K562 (cell line): ENCODE measurements at regions not wholly inside any gene's neighbourhood (a gene's known extent, or its start where the extent isn't known, plus 50 kb on each side); places are given as distances from the start of the nearest gene placed in this dataset.

ENCODE experiments used
- ATAC-seq: fragments of 200-7000 bp; cut with Tn5 transposase; 3 replicates; pipeline ENCODE4 v1.9.1; 2020; ENCODE audit warnings: moderate library complexity
- BruUV-seq: library from RNA; stranded (reverse); fragments of 400-500 nt; replicated peaks from 2 replicates; lab custom pipeline; 2021; lab: Mats Ljungman, UMichigan
- CTCF ChIA-PET: fragments of 300-600 bp; formaldehyde crosslinking; extraction: SDS; loops from one replicate; lab custom pipeline; 2021; ENCODE audit warnings: low intra/inter-chr PET ratio; lab: Yijun Ruan, JAX
- POLR2A ChIA-PET: fragments of 300-600, 350-650 bp; sonication (Branson Sonifier 250); formaldehyde crosslinking; extraction: SDS; loops from one replicate; lab custom pipeline; 2021; ENCODE audit warnings: antibody characterized with exemption, inconsistent platforms; lab: Yijun Ruan, JAX
- DNase-seq, 4 experiments: peaks; one replicate each; pipeline versions ENCODE4 v3.0.0 to v3.0.0-alpha.2; 2011 to 2018; ENCODE audit warnings: low spot score in 3 of 4, mixed read lengths in 3 of 4; ENCODE audit errors: extremely low read depth in 1 of 4
- FAIRE-seq: peaks from 2 replicates; lab custom pipeline; 2011; peaks lifted over from hg19 to GRCh38; lab: Jason Lieb, UNC
- H2AFZ ChIP-seq: 2 replicates; pipeline ENCODE4 v1.6.0; 2011; ENCODE audit warnings: low read depth, low read length, control low read depth, inconsistent platforms
- H3K27ac ChIP-seq: fragments of 200-600 bp; 3 replicates; pipeline ENCODE4 v1.8.0; 2011; ENCODE audit warnings: low read depth, mild to moderate bottlenecking, control low read depth, inconsistent platforms, low read length, moderate library complexity, mixed read lengths; ENCODE audit errors: extremely low read depth
- H3K27me3 ChIP-seq, 2 experiments: fragments of 300-600 bp in 1 of 2; 2 replicates in 1 of 2; 3 replicates in 1 of 2; pipeline versions ENCODE4 v1.6.0 to v1.8.0; 2011; ENCODE audit warnings: inconsistent platforms in 2 of 2, low read length in 2 of 2, mild to moderate bottlenecking in 1 of 2, mixed read lengths in 1 of 2, moderate library complexity in 1 of 2; ENCODE audit not compliant: control insufficient read depth in 2 of 2, insufficient read depth in 2 of 2
- H3K36me3 ChIP-seq: fragments of 300-600 bp; 3 replicates; pipeline ENCODE4 v1.8.0; 2011; ENCODE audit warnings: mild to moderate bottlenecking, low read length, inconsistent platforms; ENCODE audit not compliant: control insufficient read depth, insufficient read depth
- H3K4me1 ChIP-seq, 2 experiments: fragments of 200-600 bp in 1 of 2; replicated peaks in 1 of 2; 2 replicates in 1 of 2; 3 replicates in 1 of 2; pipeline versions ENCODE4 v1.5.1 to v1.8.0; 2011; ENCODE audit warnings: inconsistent platforms in 2 of 2, low read length in 2 of 2, mild to moderate bottlenecking in 1 of 2, mixed read lengths in 1 of 2, moderate library complexity in 1 of 2; ENCODE audit not compliant: control insufficient read depth in 2 of 2, insufficient read depth in 2 of 2
- H3K4me2 ChIP-seq: 2 replicates; pipeline ENCODE4 v1.6.1; 2011; ENCODE audit warnings: low read length, control low read depth, inconsistent platforms, mixed read lengths; ENCODE audit not compliant: insufficient read depth
- H3K4me3 ChIP-seq: fragments of 200-600 bp; sonication (generic), shearing (Covaris generic); 2 replicates; pipeline ENCODE4 v1.5.1; 2016; ENCODE audit warnings: control low read depth, inconsistent platforms
- H3K79me2 ChIP-seq: fragments of 200-600 bp; 3 replicates; pipeline ENCODE4 v1.8.0; 2011; ENCODE audit warnings: low read length, inconsistent platforms; ENCODE audit not compliant: control insufficient read depth, insufficient read depth
- H3K9ac ChIP-seq, 2 experiments: 2 replicates each; pipeline versions ENCODE4 v1.6.0 to v1.6.1; 2011; ENCODE audit warnings: low read depth in 2 of 2, low read length in 2 of 2, control low read depth in 1 of 2, inconsistent platforms in 1 of 2, mild to moderate bottlenecking in 1 of 2, mixed read lengths in 1 of 2; ENCODE audit not compliant: insufficient read depth in 1 of 2
- H3K9me1 ChIP-seq: one replicate; pipeline ENCODE4 v1.6.0; 2011; ENCODE audit warnings: inconsistent platforms, mild to moderate bottlenecking, low read length, moderate library complexity; ENCODE audit not compliant: control insufficient read depth, insufficient read depth
- H3K9me3 ChIP-seq: replicated peaks from 2 replicates; pipeline ENCODE4 v1.5.1; 2011; ENCODE audit warnings: low read depth, low read length, inconsistent platforms; ENCODE audit not compliant: control insufficient read depth, insufficient read depth
- H4K20me1 ChIP-seq: replicated peaks from 2 replicates; pipeline ENCODE4 v1.6.1; 2011; ENCODE audit warnings: low read length, inconsistent platforms, mixed read lengths; ENCODE audit not compliant: control insufficient read depth, insufficient read depth
- BRD4 ChIP-seq: fragments of 200-600 bp; sonication (generic); IDR thresholded peaks from 2 replicates; pipeline ENCODE4 v1.6.1; 2017; ENCODE audit warnings: inconsistent platforms
- EHMT2 ChIP-seq: fragments of 450-650 bp; IDR thresholded peaks from 2 replicates; pipeline ENCODE4 v1.6.1; 2018; ENCODE audit warnings: antibody characterized with exemption
- EWSR1 ChIP-seq: fragments of 450-650 bp; IDR thresholded peaks from 2 replicates; pipeline ENCODE4 v1.6.1; 2018; ENCODE audit warnings: borderline replicate concordance, mild to moderate bottlenecking, low read depth, moderate library complexity; ENCODE audit not compliant: partially characterized antibody
- NFRKB ChIP-seq: fragments of 450-650 bp; IDR thresholded peaks from 2 replicates; pipeline ENCODE4 v1.6.1; 2016; ENCODE audit warnings: low read depth
- POLR2B ChIP-seq: fragments of 450-650 bp; IDR thresholded peaks from 2 replicates; pipeline ENCODE4 v1.6.1; 2018; ENCODE audit warnings: low read depth; ENCODE audit not compliant: partially characterized antibody
- PREB ChIP-seq: sonication (generic); formaldehyde crosslinking; IDR thresholded peaks from 2 replicates; pipeline ENCODE4 v1.8.1; 2023; ENCODE audit warnings: mild to moderate bottlenecking, missing genetic modification reagents
- TAF15 ChIP-seq: fragments of 200-400 bp; formaldehyde crosslinking; IDR thresholded peaks from 2 replicates; pipeline ENCODE4 v1.6.1; 2017; ENCODE audit warnings: mild to moderate bottlenecking, low read depth, low read length, moderate library complexity
- TCF3 ChIP-seq: sonication (generic); formaldehyde crosslinking; IDR thresholded peaks from 2 replicates; pipeline ENCODE4 v1.4.0; 2020; ENCODE audit warnings: mild to moderate bottlenecking, missing genetic modification reagents
- U2AF2 ChIP-seq: fragments of 200-400 bp; formaldehyde crosslinking; optimal IDR thresholded peaks from 2 replicates; pipeline ENCODE3; 2017; ENCODE audit warnings: low read depth, mild to moderate bottlenecking, low read length
- ZHX1 ChIP-seq: fragments of 150-350 bp; conservative IDR thresholded peaks from 2 replicates; pipeline ENCODE4 v1.6.1; 2014; ENCODE audit warnings: low read length
- ZNF224 ChIP-seq: sonication (generic); formaldehyde crosslinking; IDR thresholded peaks from 2 replicates; pipeline ENCODE4 v1.8.0; 2022; ENCODE audit warnings: mild to moderate bottlenecking, missing genetic modification reagents
- ZNF436 ChIP-seq: fragments of 250-450, 450-650 bp; sonication (Bioruptor Pico); formaldehyde crosslinking; IDR thresholded peaks from 2 replicates; pipeline ENCODE4 v1.7.0; 2020; ENCODE audit warnings: mild to moderate bottlenecking
- in situ Hi-C: fragments of 300-500 bp; cut with MboI; formaldehyde crosslinking; loops from 4 replicates; pipeline ENCODE4 v1.15.0; 2018; ENCODE audit warnings: inconsistent platforms, mixed read lengths
- intact Hi-C: fragments of 100-400 bp; cut with micrococcal nuclease; formaldehyde crosslinking; loops from 2 replicates; pipeline ENCODE4 v1.14.2; 2022

GRCh38 chr18:29883114-29883513 is 1159.4 kb downstream of the DSC3 start:
- CTCF ChIA-PET: no interaction called here
- no peak for ATAC-seq

More at GRCh38 chr18:29883114-29883513, 1159.4 kb downstream of the DSC3 start:
- no peaks in the 10 kb centered on the region for H3K9me3 ChIP-seq
- H3K9me1 ChIP-seq: no peaks in the 10 kb centered on the region
- no peaks in the 10 kb centered on the region for H3K36me3 ChIP-seq
- POLR2A ChIA-PET: no interaction called here
- no peaks in the 10 kb centered on the region for H3K79me2 ChIP-seq
- H3K4me3 ChIP-seq: no peak overlapping the region
- no peaks in the 10 kb centered on the region for H3K4me1 ChIP-seq
- no peak overlapping the region for H3K27ac ChIP-seq
- no TSS peak for BruUV-seq
- H2AFZ ChIP-seq: no peak overlapping the region
- H3K9ac ChIP-seq: no peak overlapping the region
- intact Hi-C loops (no loop called here), in situ Hi-C loops (no loop called here)
- H3K4me2 ChIP-seq: no peak overlapping the region
- DNase-seq: no peak
- no peak for FAIRE-seq
- no peaks in the 10 kb centered on the region for H3K27me3 ChIP-seq
- TF ChIP-seq U2AF2: no peak
- TF ChIP-seq ZHX1: no peak
- no peak for TF ChIP-seq BRD4
- no peak for TF ChIP-seq ZNF436 (CRISPR knock-in tag)
- TF ChIP-seq NFRKB: no peak
- no peak for TF ChIP-seq ZNF224 (CRISPR knock-in tag)
- TF ChIP-seq TCF3 (CRISPR knock-in tag): no peak
- TF ChIP-seq TAF15: no peak
- TF ChIP-seq EWSR1: no peak
- TF ChIP-seq PREB (CRISPR knock-in tag): no peak
- TF ChIP-seq EHMT2: no peak
- no peak for TF ChIP-seq POLR2B
- H4K20me1 ChIP-seq: no peaks in the 10 kb centered on the region
